ENCODE measurements at regions not wholly inside any gene's neighbourhood (a gene's known extent, or its start where the extent isn't known, plus 50 kb on each side); places are given as distances from the start of the nearest gene placed in this dataset.

GRCh38 chr5:29389993-29390392, 1803.5 kb upstream of the CDH6 start:
- no peak for TF ChIP-seq CTCF (IDR thresholded peaks at IDR 0.05)
- no peak for TF ChIP-seq ZFX (IDR thresholded peaks at IDR 0.05; ENCODE audit: borderline replicate concordance)
